HAP-1 (cell line): ENCODE measurements at regions not wholly inside any gene's neighbourhood (a gene's known extent, or its start where the extent isn't known, plus 50 kb on each side); places are given as distances from the start of the nearest gene placed in this dataset.

ENCODE experiments used
- DNase-seq, 2 experiments: peaks; one replicate each; pipeline ENCODE4 v3.0.0-alpha.2; 2016 to 2020; ENCODE audit warnings: low spot score in 2 of 2
- H3K27me3 ChIP-seq: fragments of 250-450 bp; sonication (Bioruptor Pico); 2 replicates; pipeline ENCODE4 v1.5.1; 2020; ENCODE audit warnings: low read depth, mild to moderate bottlenecking, moderate library complexity
- H3K36me3 ChIP-seq: fragments of 250-450 bp; sonication (Bioruptor Pico); replicated peaks from 2 replicates; pipeline ENCODE4 v1.5.1; 2020; ENCODE audit warnings: mild to moderate bottlenecking
- H3K4me1 ChIP-seq: fragments of 250-450 bp; sonication (Bioruptor Pico); 2 replicates; pipeline ENCODE4 v1.5.1; 2020; ENCODE audit warnings: mild to moderate bottlenecking
- H3K4me3 ChIP-seq: fragments of 250-450 bp; sonication (Bioruptor Pico); 2 replicates; pipeline ENCODE4 v1.5.1; 2020; ENCODE audit warnings: mild to moderate bottlenecking, moderate library complexity
- H3K9me3 ChIP-seq: fragments of 250-450 bp; sonication (Bioruptor Pico); 2 replicates; pipeline ENCODE4 v1.5.1; 2020; ENCODE audit warnings: mild to moderate bottlenecking, moderate library complexity
- in situ Hi-C: fragments of 300-500 bp; cut with MboI; formaldehyde crosslinking; loops from 3 replicates; pipeline ENCODE4 v1.14.3; 2020; ENCODE audit warnings: low sequenced_read_pairs, inconsistent platforms, mixed read lengths

DNA sequence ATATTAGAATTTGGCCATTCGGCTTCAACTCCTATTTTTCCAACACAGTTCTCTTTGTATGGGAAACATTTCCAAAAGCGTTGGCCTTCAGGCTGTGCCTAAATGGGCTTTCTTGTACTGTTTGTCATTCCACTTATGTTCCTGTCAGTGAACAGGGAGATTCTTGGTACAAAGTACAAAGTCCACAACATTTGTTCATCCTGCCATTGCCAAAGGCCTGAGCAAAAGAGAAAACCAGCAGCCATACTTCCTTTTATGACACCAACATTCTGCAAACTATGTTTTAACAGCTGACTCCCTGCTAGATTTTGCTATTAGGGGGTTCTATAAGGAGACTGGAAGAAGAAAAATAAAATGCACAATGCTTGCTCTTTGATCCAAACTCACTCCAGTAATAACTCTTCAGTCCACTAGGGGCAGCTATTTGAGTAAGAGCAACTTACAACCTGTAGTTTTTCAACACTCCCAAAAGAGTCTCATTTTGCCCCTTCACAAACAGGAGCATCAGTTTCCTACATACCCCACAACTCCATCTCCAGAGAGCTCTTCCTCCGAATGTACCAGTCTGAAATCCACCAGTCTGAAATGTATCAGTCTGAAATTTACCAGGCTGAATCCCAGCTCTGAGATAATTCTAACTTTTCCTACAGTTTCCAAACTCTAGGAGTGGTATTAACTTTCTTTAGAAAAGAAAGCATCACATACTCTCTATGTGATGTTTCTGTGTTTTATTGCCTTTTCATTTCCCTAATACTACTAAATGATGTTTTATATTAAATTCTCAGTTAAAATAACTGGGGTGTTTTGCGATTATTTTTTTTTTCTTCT is 693.8 kb downstream of the DNAH5 start:
- Histone ChIP-seq H3K27me3 (no peaks in the 10 kb centered on the region), H3K9me3 (no peaks in the 10 kb centered on the region), H3K36me3 (no peaks in the 10 kb centered on the region), H3K4me3 (no peak overlapping the region), H3K4me1 (no peaks in the 10 kb centered on the region)
- DNase-seq: peak in 1 of 2 experiments; percentile 4
- in situ Hi-C loops: no loop called here

DNA sequence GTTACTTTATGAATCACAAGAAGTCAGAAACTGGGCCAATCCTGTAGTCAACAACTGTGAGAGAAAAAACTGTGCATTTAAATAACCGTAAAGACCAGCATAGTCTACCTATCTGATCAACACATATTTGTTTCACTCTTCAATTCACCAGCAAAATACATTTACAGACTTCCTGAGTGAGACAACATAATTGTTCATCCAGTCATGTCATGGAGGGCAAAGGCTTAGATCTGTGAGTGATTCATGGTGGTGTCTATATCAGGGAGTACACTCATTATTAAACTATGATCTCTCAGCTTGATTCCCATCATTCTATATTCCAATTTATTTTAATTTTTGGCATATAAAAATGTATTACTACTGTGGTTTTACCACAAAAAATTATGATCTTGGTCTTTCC is 694.6 kb downstream of the DNAH5 start:
- DNase-seq: no peak
- Histone ChIP-seq H3K4me3 (no peak overlapping the region), H3K36me3 (no peaks in the 10 kb centered on the region), H3K4me1 (no peaks in the 10 kb centered on the region), H3K9me3 (no peaks in the 10 kb centered on the region), H3K27me3 (no peaks in the 10 kb centered on the region)
- in situ Hi-C loops: no loop called here

DNA sequence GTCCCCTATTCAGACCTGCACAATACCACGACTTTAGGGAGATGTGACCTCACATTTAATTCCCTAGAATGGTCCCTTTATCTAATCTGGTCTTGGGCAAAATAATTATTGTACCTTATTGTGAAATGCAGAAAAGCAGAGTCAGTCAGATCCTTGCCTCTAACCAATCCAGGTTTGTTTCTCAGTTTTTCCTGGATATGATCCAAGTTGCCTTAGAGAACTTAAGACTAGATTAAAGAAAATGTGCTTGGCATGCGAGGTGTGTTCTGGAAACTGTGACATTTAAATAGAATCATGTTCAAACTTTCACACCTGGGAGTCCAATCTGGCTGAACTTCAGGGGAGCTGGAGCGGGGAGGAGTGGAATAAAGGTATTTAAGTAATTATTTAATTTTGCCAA is 696.2 kb downstream of the DNAH5 start:
- Histone ChIP-seq H3K9me3 (no peaks in the 10 kb centered on the region), H3K36me3 (no peaks in the 10 kb centered on the region), H3K27me3 (no peaks in the 10 kb centered on the region), H3K4me3 (no peak overlapping the region), H3K4me1 (no peaks in the 10 kb centered on the region)
- in situ Hi-C loops: no loop called here
- no peak for DNase-seq

DNA sequence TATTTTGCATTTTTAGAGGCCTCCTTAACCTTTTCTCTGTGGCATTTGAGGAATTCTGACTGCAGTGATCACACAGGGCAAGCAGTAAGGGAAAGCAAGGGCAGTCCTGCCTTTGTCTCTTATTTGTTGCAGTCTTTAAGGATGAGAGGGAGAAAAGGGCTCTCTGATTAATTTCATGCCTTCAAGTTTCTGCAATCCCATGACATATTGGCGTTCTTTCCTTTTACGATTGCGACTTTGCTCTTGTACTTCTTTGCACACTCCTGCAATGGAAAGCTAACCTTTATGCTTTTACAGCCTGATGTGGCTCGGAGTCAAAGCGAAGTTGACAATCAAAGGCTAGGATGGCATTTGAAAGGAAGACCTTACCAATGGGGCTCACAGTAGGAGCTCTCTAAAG is 698.4 kb downstream of the DNAH5 start:
- in situ Hi-C loops: no loop called here
- Histone ChIP-seq H3K4me3 (no peak overlapping the region), H3K27me3 (no peaks in the 10 kb centered on the region), H3K4me1 (no peaks in the 10 kb centered on the region), H3K36me3 (no peaks in the 10 kb centered on the region), H3K9me3 (no peaks in the 10 kb centered on the region)
- no peak for DNase-seq

DNA sequence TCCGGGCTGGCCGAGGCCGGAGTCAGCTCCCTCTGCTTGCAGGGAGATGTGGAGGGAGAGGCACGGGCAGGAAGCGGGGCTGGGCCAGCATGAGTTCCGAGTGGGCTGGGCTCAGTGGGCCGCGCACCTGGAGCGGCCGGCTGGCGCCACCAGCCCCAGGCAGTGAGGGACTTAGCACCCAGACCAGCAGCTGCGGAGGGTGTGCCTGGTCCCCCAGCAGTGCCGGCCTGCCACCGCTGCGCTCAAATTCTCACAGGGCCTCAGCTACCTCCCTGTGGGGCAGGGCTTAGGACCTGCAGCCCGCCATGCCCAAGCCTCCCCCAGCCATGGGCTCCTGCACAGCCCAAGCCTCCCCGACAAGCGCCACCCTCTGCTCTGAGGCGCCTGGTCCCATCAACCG is 700.3 kb downstream of the DNAH5 start:
- no peaks in the 10 kb centered on the region for H3K9me3 ChIP-seq
- no peaks in the 10 kb centered on the region for H3K36me3 ChIP-seq
- in situ Hi-C loops: no loop called here
- DNase-seq: no peak
- no peaks in the 10 kb centered on the region for H3K4me1 ChIP-seq
- H3K27me3 ChIP-seq: no peaks in the 10 kb centered on the region
- no peak overlapping the region for H3K4me3 ChIP-seq

DNA sequence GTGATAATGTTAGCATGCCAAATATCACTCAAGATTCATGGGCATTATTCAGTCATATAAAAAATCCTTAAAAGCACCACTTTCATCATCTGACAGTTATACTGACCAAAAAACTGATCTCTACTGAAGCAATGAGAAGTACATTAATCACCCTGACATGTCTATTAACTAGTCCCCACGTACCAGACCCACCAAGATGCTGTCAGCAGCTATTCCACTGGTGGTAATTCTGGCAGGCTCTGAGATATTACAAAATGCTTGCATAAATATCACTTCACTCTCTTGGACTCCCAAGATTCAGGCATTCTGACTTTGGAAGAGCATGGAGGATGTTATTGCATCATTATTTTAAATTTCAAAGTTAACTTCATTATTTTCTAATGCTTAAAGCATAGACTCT is 717.0 kb downstream of the DNAH5 start:
- no peak for DNase-seq
- in situ Hi-C loops: no loop called here
- Histone ChIP-seq H3K4me1 (no peaks in the 10 kb centered on the region), H3K4me3 (no peak overlapping the region), H3K9me3 (no peaks in the 10 kb centered on the region), H3K27me3 (no peaks in the 10 kb centered on the region), H3K36me3 (no peaks in the 10 kb centered on the region)

- no peak for DNase-seq
- Histone ChIP-seq H3K27me3 (no peaks in the 10 kb centered on the region), H3K36me3 (no peaks in the 10 kb centered on the region), H3K4me1 (no peaks in the 10 kb centered on the region), H3K4me3 (no peak overlapping the region), H3K9me3 (no peaks in the 10 kb centered on the region)
- in situ Hi-C loops: no loop called here
Measured at GRCh38 chr5:13218518-13218917, 726.0 kb downstream of the DNAH5 start.

DNA sequence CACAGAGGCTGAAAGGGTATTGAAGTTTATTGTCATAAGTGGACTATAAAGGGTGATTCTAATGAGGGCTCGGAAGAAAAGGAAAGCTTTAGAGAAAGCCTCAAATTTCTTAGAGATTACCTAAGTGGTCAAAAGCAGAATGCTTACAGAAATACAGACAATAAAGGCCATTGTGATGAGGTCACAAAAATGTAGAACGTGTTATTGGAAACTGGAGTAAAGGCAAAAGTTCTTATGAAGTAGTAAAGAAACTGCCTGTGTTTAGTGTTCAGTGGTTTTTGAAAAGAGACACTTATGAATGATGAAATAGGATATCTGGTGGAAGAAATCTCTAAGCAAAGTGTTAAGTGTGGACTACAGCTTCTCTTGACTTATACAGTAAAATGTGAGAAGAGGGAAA is 726.9 kb downstream of the DNAH5 start:
- no peaks in the 10 kb centered on the region for H3K9me3 ChIP-seq

GRCh38 chr5:13215806-13216205 is 728.7 kb downstream of the DNAH5 start:
- no peak for DNase-seq
- Histone ChIP-seq H3K36me3 (no peaks in the 10 kb centered on the region), H3K27me3 (no peaks in the 10 kb centered on the region), H3K4me3 (no peak overlapping the region), H3K4me1 (no peaks in the 10 kb centered on the region), H3K9me3 (no peaks in the 10 kb centered on the region)
- in situ Hi-C loops: no loop called here

More for the DNA sequence above, 726.9 kb downstream of the DNAH5 start:
- Histone ChIP-seq H3K36me3 (no peaks in the 10 kb centered on the region), H3K4me3 (no peak overlapping the region), H3K4me1 (no peaks in the 10 kb centered on the region), H3K27me3 (no peaks in the 10 kb centered on the region)
- DNase-seq: no peak
- in situ Hi-C loops: no loop called here

GRCh38 chr5:13215370-13215769 is 729.1 kb downstream of the DNAH5 start:
- DNase-seq: no peak
- no peaks in the 10 kb centered on the region for H3K4me1 ChIP-seq
- no peak overlapping the region for H3K4me3 ChIP-seq
- H3K9me3 ChIP-seq: no peaks in the 10 kb centered on the region
- no peaks in the 10 kb centered on the region for H3K36me3 ChIP-seq
- no peaks in the 10 kb centered on the region for H3K27me3 ChIP-seq
- in situ Hi-C loops: no loop called here

GRCh38 chr5:13214182-13214581 is 730.3 kb downstream of the DNAH5 start:
- no peak overlapping the region for H3K4me3 ChIP-seq
- no peaks in the 10 kb centered on the region for H3K9me3 ChIP-seq
- H3K36me3 ChIP-seq: no peaks in the 10 kb centered on the region
- no peak for DNase-seq
- no peaks in the 10 kb centered on the region for H3K27me3 ChIP-seq
- H3K4me1 ChIP-seq: no peaks in the 10 kb centered on the region
- in situ Hi-C loops: no loop called here

GRCh38 chr5:13212886-13213285 is 731.6 kb downstream of the DNAH5 start:
- Histone ChIP-seq H3K36me3 (no peaks in the 10 kb centered on the region), H3K9me3 (no peaks in the 10 kb centered on the region), H3K27me3 (no peaks in the 10 kb centered on the region), H3K4me1 (no peaks in the 10 kb centered on the region), H3K4me3 (no peak overlapping the region)
- DNase-seq: no peak
- in situ Hi-C loops: no loop called here

DNA sequence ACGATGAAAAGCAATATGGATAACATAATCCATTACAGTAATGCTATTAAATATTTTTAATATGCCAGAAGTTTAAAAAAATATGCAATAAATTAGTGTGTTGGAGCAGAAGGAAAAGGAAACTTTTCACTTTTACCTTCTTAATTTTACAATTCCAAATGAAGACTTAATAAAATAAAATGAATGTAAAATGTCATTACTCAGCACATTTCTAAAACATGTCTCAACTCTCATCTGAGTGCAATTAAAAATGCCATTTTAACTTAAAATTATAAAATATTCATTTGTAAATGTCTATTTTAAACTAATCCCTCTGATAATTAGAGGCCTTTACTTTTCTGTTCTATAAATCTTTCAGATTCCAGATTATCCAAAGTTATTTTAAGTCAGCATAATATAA is 733.4 kb downstream of the DNAH5 start:
- Histone ChIP-seq H3K9me3 (no peaks in the 10 kb centered on the region), H3K27me3 (no peaks in the 10 kb centered on the region), H3K4me1 (no peaks in the 10 kb centered on the region), H3K4me3 (no peak overlapping the region), H3K36me3 (no peaks in the 10 kb centered on the region)
- in situ Hi-C loops: no loop called here
- DNase-seq: no peak

DNA sequence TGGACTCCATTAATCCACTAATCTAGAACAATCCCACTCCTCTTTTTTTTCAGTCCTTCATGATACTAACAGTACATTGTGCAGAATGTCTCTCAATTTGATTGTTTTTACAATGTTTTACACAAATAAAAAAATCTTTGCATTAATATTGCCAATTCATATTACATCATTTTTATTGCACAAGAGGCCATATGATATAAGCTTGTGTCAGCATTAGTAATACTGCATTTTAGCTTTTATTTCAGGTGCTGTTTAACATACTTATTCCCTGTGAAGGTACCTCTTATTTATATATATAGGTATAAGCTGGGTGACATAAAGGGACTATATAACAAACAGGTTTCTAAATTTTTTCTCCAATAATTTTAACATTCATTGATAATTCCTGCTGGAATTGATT is 737.4 kb downstream of the DNAH5 start:
- H3K4me1 ChIP-seq: no peaks in the 10 kb centered on the region
- no peaks in the 10 kb centered on the region for H3K27me3 ChIP-seq
- no peaks in the 10 kb centered on the region for H3K9me3 ChIP-seq
- no peak overlapping the region for H3K4me3 ChIP-seq
- no peaks in the 10 kb centered on the region for H3K36me3 ChIP-seq
- DNase-seq: no peak
- in situ Hi-C loops: no loop called here

DNA sequence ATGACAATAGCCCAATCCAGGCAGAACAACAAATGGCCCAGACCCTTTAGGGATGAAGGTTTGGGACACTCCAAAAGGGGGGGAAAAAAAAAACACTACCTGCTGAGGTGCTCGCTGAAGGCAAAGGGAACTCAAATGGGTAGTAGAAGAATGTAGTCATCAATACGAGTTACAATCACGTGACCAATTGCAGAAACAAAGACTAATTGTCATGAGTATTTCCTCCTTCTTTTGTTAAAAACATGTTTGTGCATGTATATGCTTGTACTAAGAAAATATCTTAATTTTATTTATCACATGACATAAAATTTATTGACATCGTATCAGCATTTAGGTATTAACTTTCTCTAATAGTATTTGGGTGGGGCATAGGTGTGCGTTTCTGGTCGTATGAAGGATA is 743.5 kb downstream of the DNAH5 start:
- Histone ChIP-seq H3K9me3 (no peaks in the 10 kb centered on the region), H3K27me3 (no peaks in the 10 kb centered on the region), H3K36me3 (no peaks in the 10 kb centered on the region), H3K4me1 (no peaks in the 10 kb centered on the region), H3K4me3 (no peak overlapping the region)
- DNase-seq: no peak
- in situ Hi-C loops: no loop called here
